Right forelimb (tissue), 1 donor: ENCODE measurements at regions not wholly inside any gene's neighbourhood (a gene's known extent, or its start where the extent isn't known, plus 50 kb on each side); places are given as distances from the start of the nearest gene placed in this dataset.
A peak's percentile ranks its signal among the peaks of the same experiment; 100 is the strongest.
"Not testable (repeated sequence)": the region's sequence is repeated elsewhere in the genome, so short reads cannot be mapped to it uniquely, and the experiment has no call there.

Experiments
- DNase-seq: peaks from one replicate; pipeline ENCODE4 v3.0.0-alpha.2; 2018

- DNase-seq: no peak
Measured at GRCh38 chr3:112736386-112736785, 95.4 kb upstream of the CCDC80 start.

- no peak for DNase-seq
Measured at GRCh38 chr3:112735926-112736325, 95.0 kb upstream of the CCDC80 start.

- DNase-seq: peak; percentile 52
Measured at GRCh38 chr3:112734736-112735350, 93.9 kb upstream of the CCDC80 start.

GRCh38 chr3:112734171-112734570, 93.2 kb upstream of the CCDC80 start:
- DNase-seq: no peak

- DNase-seq: no peak
Measured at GRCh38 chr3:112730210-112730609, 89.3 kb upstream of the CCDC80 start.

- no peak for DNase-seq
Measured at GRCh38 chr3:112721231-112721630, 80.3 kb upstream of the CCDC80 start.

- no peak for DNase-seq
Measured at GRCh38 chr3:112718967-112719366, 78.0 kb upstream of the CCDC80 start.

- no peak for DNase-seq
Measured at GRCh38 chr3:112718516-112718915, 77.6 kb upstream of the CCDC80 start.

GRCh38 chr3:112709911-112710310, 69.0 kb upstream of the CCDC80 start:
- no peak for DNase-seq

- DNase-seq: no peak
Measured at GRCh38 chr3:112699436-112699978, 58.6 kb upstream of the CCDC80 start.

GRCh38 chr3:112698442-112698841, 57.5 kb upstream of the CCDC80 start:
- not testable (repeated sequence) for DNase-seq

- DNase-seq: not testable (repeated sequence)
Measured at GRCh38 chr3:112696244-112696643, 55.3 kb upstream of the CCDC80 start.

- DNase-seq: not testable (repeated sequence)
Measured at GRCh38 chr3:112695377-112696108, 54.6 kb upstream of the CCDC80 start.

GRCh38 chr3:112694906-112695305, 54.0 kb upstream of the CCDC80 start:
- not testable (repeated sequence) for DNase-seq

- DNase-seq: no peak
Measured at GRCh38 chr3:112693186-112693585, 52.2 kb upstream of the CCDC80 start.
